AG04450 (cell line): ENCODE measurements at regions not wholly inside any gene's neighbourhood (a gene's known extent, or its start where the extent isn't known, plus 50 kb on each side); places are given as distances from the start of the nearest gene placed in this dataset.

Experiments
- CTCF ChIA-PET: fragments of 300-600, 350-600 bp; formaldehyde crosslinking; extraction: SDS; loops from one replicate; lab custom pipeline; 2022; ENCODE audit warnings: antibody characterized with exemption, inconsistent platforms; lab: Charles Lee
- POLR2A ChIA-PET: fragments of 350-600 bp; formaldehyde crosslinking; extraction: SDS; loops from one replicate; lab custom pipeline; 2021; ENCODE audit warnings: antibody characterized with exemption, inconsistent platforms; lab: Yijun Ruan, JAX
- DNase-seq: peaks from one replicate; pipeline ENCODE4 v3.0.0-alpha.2; 2011; ENCODE audit warnings: low read depth, low spot score
- H3K27ac ChIP-seq: one replicate; pipeline ENCODE4 v1.5.1; 2012; ENCODE audit warnings: low read depth, low read length, control low read depth
- H3K27me3 ChIP-seq: one replicate; pipeline ENCODE4 v1.6.0; 2012; ENCODE audit warnings: low read length; ENCODE audit not compliant: control insufficient read depth, insufficient read depth
- H3K4me3 ChIP-seq: 2 replicates; pipeline ENCODE4 v1.5.1; 2011; ENCODE audit warnings: mild to moderate bottlenecking, low read depth, low read length, control low read depth
- H3K9me3 ChIP-seq: 2 replicates; pipeline ENCODE4 v1.5.1; 2012; ENCODE audit warnings: low read length; ENCODE audit not compliant: control insufficient read depth, insufficient read depth
- TF ChIP-seq, protein P1 (sequence below): IDR thresholded peaks from 2 replicates; pipeline ENCODE4 v1.5.1; 2011; ENCODE audit warnings: low read depth, low read length, control low read depth, inconsistent platforms

DNA sequence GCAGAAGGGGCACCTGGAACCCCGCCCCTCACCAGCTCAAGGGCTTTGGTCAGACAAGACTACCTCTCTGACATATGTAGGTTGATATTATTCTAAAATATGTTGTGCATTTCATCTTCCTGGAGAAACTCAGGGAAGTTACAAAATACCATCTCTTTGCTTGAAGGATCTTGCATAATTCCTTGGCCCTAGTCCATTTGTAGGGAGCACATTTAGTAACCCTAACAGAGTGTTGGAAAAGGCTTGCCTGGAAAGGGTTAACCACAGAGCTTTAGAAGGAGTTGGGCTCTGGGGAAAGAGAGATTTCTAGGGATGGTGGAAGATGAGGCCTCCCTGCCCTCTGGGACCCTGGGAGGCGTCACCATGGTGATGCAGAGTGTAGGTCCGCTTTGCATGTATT, 143.0 kb upstream of the SLC1A4 start:
- no peaks in the 10 kb centered on the region; the same call in 1 of the 2 replicates for H3K9me3 ChIP-seq
- TF ChIP-seq, protein P1, sequence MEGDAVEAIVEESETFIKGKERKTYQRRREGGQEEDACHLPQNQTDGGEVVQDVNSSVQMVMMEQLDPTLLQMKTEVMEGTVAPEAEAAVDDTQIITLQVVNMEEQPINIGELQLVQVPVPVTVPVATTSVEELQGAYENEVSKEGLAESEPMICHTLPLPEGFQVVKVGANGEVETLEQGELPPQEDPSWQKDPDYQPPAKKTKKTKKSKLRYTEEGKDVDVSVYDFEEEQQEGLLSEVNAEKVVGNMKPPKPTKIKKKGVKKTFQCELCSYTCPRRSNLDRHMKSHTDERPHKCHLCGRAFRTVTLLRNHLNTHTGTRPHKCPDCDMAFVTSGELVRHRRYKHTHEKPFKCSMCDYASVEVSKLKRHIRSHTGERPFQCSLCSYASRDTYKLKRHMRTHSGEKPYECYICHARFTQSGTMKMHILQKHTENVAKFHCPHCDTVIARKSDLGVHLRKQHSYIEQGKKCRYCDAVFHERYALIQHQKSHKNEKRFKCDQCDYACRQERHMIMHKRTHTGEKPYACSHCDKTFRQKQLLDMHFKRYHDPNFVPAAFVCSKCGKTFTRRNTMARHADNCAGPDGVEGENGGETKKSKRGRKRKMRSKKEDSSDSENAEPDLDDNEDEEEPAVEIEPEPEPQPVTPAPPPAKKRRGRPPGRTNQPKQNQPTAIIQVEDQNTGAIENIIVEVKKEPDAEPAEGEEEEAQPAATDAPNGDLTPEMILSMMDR, result no peak
- no peak overlapping the region for H3K27ac ChIP-seq
- H3K27me3 ChIP-seq, result no peaks in the 10 kb centered on the region
- DNase-seq, result no peak
- POLR2A ChIA-PET, result interaction anchor here (0.6 kb wide), 1 partner anchor 49 kb away, joined by 4 read pairs; no protein-coding TSS in a partner anchor
- H3K4me3 ChIP-seq, result no peak overlapping the region
- CTCF ChIA-PET, result no interaction called here

DNA sequence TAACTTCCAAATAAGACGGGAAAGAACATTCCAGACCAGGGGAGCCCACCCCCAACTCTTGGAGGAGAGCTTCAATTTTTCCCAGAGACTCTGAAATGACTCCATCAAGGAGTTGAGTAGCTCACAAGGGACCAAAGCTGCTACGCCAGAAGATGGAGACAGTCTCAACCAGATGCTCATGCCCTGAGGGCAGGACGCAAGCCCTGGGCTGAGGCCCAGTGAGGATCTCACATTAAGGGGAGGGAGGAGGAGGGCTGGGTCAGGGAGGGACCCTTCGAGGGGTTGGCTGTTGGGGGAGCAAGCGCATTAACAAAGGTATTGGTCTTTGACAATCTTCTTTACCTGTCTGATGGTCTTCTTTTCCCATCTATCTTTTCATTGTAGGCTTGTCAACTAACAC, 141.3 kb upstream of the SLC1A4 start:
- TF ChIP-seq, protein P1, result no peak
- no peak overlapping the region for H3K27ac ChIP-seq
- DNase-seq, result no peak
- H3K4me3 ChIP-seq, result no peak overlapping the region
- ChIA-PET CTCF (interaction anchor here (1.1 kb wide), 1 partner anchor 201 kb away, joined by 3 read pairs; no protein-coding TSS in a partner anchor), POLR2A (interaction anchor here (1.0 kb wide), 1 partner anchor 97 kb away, joined by 3 read pairs; no protein-coding TSS in a partner anchor)
- no peaks in the 10 kb centered on the region for H3K27me3 ChIP-seq
- no peaks in the 10 kb centered on the region; the same call in 1 of the 2 replicates for H3K9me3 ChIP-seq

- no peaks in the 10 kb centered on the region for H3K27me3 ChIP-seq
- CTCF ChIA-PET, result interaction anchor here (0.8 to 1.1 kb wide), 2 partner anchors 10 to 202 kb away, joined by 3 read pairs; no protein-coding TSS in a partner anchor
- no peak overlapping the region for H3K27ac ChIP-seq
- no peak for DNase-seq
- POLR2A ChIA-PET, result no interaction called here
- TF ChIP-seq, protein P1, result no peak
- H3K4me3 ChIP-seq, result no peak overlapping the region
- no peaks in the 10 kb centered on the region; the same call in 1 of the 2 replicates for H3K9me3 ChIP-seq
Observed at GRCh38 chr2:64848363-64848762, 140.8 kb upstream of the SLC1A4 start.

GRCh38 chr2:64848945-64849344, 140.3 kb upstream of the SLC1A4 start:
- H3K9me3 ChIP-seq, result no peaks in the 10 kb centered on the region; the same call in 1 of the 2 replicates
- DNase-seq, result no peak
- H3K27me3 ChIP-seq, result no peaks in the 10 kb centered on the region
- H3K4me3 ChIP-seq, result no peak overlapping the region
- CTCF ChIA-PET, result interaction anchor here (0.8 kb wide), 1 partner anchor 9 kb away, joined by 3 read pairs; no protein-coding TSS in a partner anchor
- POLR2A ChIA-PET, result no interaction called here
- no peak overlapping the region for H3K27ac ChIP-seq
- TF ChIP-seq, protein P1, result no peak

- no peaks in the 10 kb centered on the region; the same call in 1 of the 2 replicates for H3K9me3 ChIP-seq
- H3K4me3 ChIP-seq, result no peak overlapping the region
- TF ChIP-seq, protein P1, result no peak
- ChIA-PET POLR2A (no interaction called here), CTCF (interaction anchor here (1.9 kb wide), 1 partner anchor 19 kb away, joined by 6 read pairs; no protein-coding TSS in a partner anchor)
- H3K27me3 ChIP-seq, result no peaks in the 10 kb centered on the region
- DNase-seq, result no peak
- no peak overlapping the region for H3K27ac ChIP-seq
Observed at GRCh38 chr2:64850642-64851041, 138.6 kb upstream of the SLC1A4 start.
